Panc1 (cell line): ENCODE measurements at regions not wholly inside any gene's neighbourhood (a gene's known extent, or its start where the extent isn't known, plus 50 kb on each side); places are given as distances from the start of the nearest gene placed in this dataset.

Source experiments
- ATAC-seq: fragments of 200-7000 bp; cut with Tn5 transposase; 2 replicates; pipeline ENCODE4 v1.9.1; 2020; ENCODE audit warnings: mild to moderate bottlenecking, moderate library complexity
- BruUV-seq: library from RNA; stranded (reverse); fragments of 400-500 nt; replicated peaks from 2 replicates; lab custom pipeline; 2021; lab: Mats Ljungman, UMichigan
- CTCF ChIA-PET: fragments of 300-600 bp; sonication (Branson Sonifier 250); formaldehyde crosslinking; loops from one replicate; lab custom pipeline; 2022; ENCODE audit warnings: antibody characterized with exemption; lab: Charles Lee
- POLR2A ChIA-PET: fragments of 300-600 bp; sonication (Branson Sonifier 250); formaldehyde crosslinking; loops from one replicate; lab custom pipeline; 2022; ENCODE audit warnings: antibody characterized with exemption; lab: Charles Lee
- DNase-seq: peaks from one replicate; pipeline ENCODE4 v3.0.0-alpha.2; 2010; ENCODE audit warnings: low read depth, low spot score
- H3K27ac ChIP-seq: 2 replicates; pipeline ENCODE4 v1.5.1; 2011; ENCODE audit warnings: mild to moderate bottlenecking, low read length, inconsistent platforms
- H3K27me3 ChIP-seq: fragments of 200-500 bp; sonication (Bioruptor generic); 2 replicates; pipeline ENCODE4 v1.6.0; 2014; ENCODE audit warnings: low read length, inconsistent platforms; ENCODE audit not compliant: control insufficient read depth, insufficient read depth
- H3K36me3 ChIP-seq: fragments of 200-500 bp; sonication (Bioruptor generic); 2 replicates; pipeline ENCODE4 v1.5.1; 2014; ENCODE audit warnings: inconsistent platforms, mild to moderate bottlenecking, low read length, moderate library complexity; ENCODE audit not compliant: control insufficient read depth, insufficient read depth
- H3K4me1 ChIP-seq: 2 replicates; pipeline ENCODE4 v1.5.1; 2011; ENCODE audit warnings: inconsistent platforms, mild to moderate bottlenecking, low read length, moderate library complexity; ENCODE audit not compliant: control insufficient read depth, insufficient read depth
- H3K4me3 ChIP-seq, 2 experiments: 2 replicates each; pipeline ENCODE4 v1.5.1; 2011 to 2012; ENCODE audit warnings: low read depth in 2 of 2, low read length in 2 of 2, mild to moderate bottlenecking in 2 of 2, inconsistent platforms in 1 of 2, moderate library complexity in 1 of 2
- H3K9me3 ChIP-seq: fragments of 200-500 bp; sonication (Bioruptor generic); 2 replicates; pipeline ENCODE4 v1.5.1; 2014; ENCODE audit warnings: low read depth, mild to moderate bottlenecking, inconsistent platforms, low read length, moderate library complexity; ENCODE audit not compliant: control insufficient read depth, insufficient read depth
- CTCF ChIP-seq: fragments of 450-650 bp; IDR thresholded peaks from 2 replicates; pipeline ENCODE4 v1.5.1; 2017; ENCODE audit warnings: mild to moderate bottlenecking
- POLR2AphosphoS5 ChIP-seq: IDR thresholded peaks from 2 replicates; pipeline ENCODE4 v1.6.1; 2012; ENCODE audit warnings: mild to moderate bottlenecking, low read depth, low read length, moderate library complexity
- SIN3A ChIP-seq: IDR thresholded peaks from 2 replicates; pipeline ENCODE4 v1.6.1; 2012; ENCODE audit warnings: low read depth, mild to moderate bottlenecking, low read length, moderate library complexity, borderline replicate concordance; ENCODE audit not compliant: insufficient read depth
- TCF7L2 ChIP-seq: IDR thresholded peaks from 2 replicates; pipeline ENCODE4 v1.6.1; 2011; ENCODE audit warnings: mild to moderate bottlenecking, low read depth, low read length, inconsistent platforms
- in situ Hi-C: cut with HindIII; loops from 2 replicates; pipeline ENCODE4 v1.10.0; 2016; ENCODE audit warnings: low sequenced_read_pairs, low pct_unique_long_range_greater_than_20kb
- intact Hi-C: fragments of 100-400 bp; cut with micrococcal nuclease; formaldehyde crosslinking; loops from one replicate; pipeline ENCODE4 v1.10.0; 2022; ENCODE audit not compliant: unreplicated experiment
- TF ChIP-seq, protein P1 (sequence below), 2 experiments: IDR thresholded peaks; 2 replicates each; pipeline ENCODE4 v1.6.1; 2011 to 2012; ENCODE audit warnings: low read depth in 2 of 2, control low read depth in 1 of 2, low read length in 1 of 2, mild to moderate bottlenecking in 1 of 2, moderate library complexity in 1 of 2; ENCODE audit not compliant: insufficient read depth in 1 of 2

- intact Hi-C loops: no loop called here
- POLR2A ChIA-PET: interaction anchor here (0.6 to 0.7 kb wide), 2 partner anchors 11 to 233 kb away, joined by 3 to 9 read pairs; no protein-coding TSS in a partner anchor
- in situ Hi-C loops: no loop called here
These were observed 202.3 kb downstream of the SP3 start for GRCh38 chr2:173762864-173763263.

GRCh38 chr2:173763641-173764040, 201.5 kb downstream of the SP3 start:
- Histone ChIP-seq H3K27ac (no peak overlapping the region), H3K27me3 (no peaks in the 10 kb centered on the region), H3K36me3 (no peaks in the 10 kb centered on the region), H3K4me1 (no peaks in the 10 kb centered on the region), H3K9me3 (no peaks in the 10 kb centered on the region), H3K4me3 (no peak overlapping the region)
- in situ Hi-C loops: no loop called here
- DNase-seq (no peak), ATAC-seq (no peak)
- CTCF ChIA-PET: no interaction called here
- BruUV-seq: no TSS peak
- POLR2A ChIA-PET: no interaction called here
- no peak for TF ChIP-seq TCF7L2
- TF ChIP-seq, protein P1, sequence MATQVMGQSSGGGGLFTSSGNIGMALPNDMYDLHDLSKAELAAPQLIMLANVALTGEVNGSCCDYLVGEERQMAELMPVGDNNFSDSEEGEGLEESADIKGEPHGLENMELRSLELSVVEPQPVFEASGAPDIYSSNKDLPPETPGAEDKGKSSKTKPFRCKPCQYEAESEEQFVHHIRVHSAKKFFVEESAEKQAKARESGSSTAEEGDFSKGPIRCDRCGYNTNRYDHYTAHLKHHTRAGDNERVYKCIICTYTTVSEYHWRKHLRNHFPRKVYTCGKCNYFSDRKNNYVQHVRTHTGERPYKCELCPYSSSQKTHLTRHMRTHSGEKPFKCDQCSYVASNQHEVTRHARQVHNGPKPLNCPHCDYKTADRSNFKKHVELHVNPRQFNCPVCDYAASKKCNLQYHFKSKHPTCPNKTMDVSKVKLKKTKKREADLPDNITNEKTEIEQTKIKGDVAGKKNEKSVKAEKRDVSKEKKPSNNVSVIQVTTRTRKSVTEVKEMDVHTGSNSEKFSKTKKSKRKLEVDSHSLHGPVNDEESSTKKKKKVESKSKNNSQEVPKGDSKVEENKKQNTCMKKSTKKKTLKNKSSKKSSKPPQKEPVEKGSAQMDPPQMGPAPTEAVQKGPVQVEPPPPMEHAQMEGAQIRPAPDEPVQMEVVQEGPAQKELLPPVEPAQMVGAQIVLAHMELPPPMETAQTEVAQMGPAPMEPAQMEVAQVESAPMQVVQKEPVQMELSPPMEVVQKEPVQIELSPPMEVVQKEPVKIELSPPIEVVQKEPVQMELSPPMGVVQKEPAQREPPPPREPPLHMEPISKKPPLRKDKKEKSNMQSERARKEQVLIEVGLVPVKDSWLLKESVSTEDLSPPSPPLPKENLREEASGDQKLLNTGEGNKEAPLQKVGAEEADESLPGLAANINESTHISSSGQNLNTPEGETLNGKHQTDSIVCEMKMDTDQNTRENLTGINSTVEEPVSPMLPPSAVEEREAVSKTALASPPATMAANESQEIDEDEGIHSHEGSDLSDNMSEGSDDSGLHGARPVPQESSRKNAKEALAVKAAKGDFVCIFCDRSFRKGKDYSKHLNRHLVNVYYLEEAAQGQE (IDR thresholded peaks at IDR 0.05; ENCODE audit: insufficient read depth in 1 of 2, low read depth in 2 of 2, low read length in 1 of 2): no peak
- TF ChIP-seq SIN3A: no peak
- no peak for TF ChIP-seq CTCF
- TF ChIP-seq POLR2AphosphoS5: no peak
- intact Hi-C loops: no loop called here

More at GRCh38 chr2:173762864-173763263, 202.3 kb downstream of the SP3 start:
- BruUV-seq: no TSS peak
- ATAC-seq (no peak), DNase-seq (no peak)
- no peaks in the 10 kb centered on the region for H3K36me3 ChIP-seq
- H3K4me3 ChIP-seq: no peak overlapping the region
- TF ChIP-seq TCF7L2 (no peak), SIN3A (no peak), POLR2AphosphoS5 (no peak), CTCF (no peak)
- TF ChIP-seq, protein P1 (IDR thresholded peaks at IDR 0.05; ENCODE audit: insufficient read depth in 1 of 2, low read depth in 2 of 2, low read length in 1 of 2): no peak
- no peaks in the 10 kb centered on the region for H3K4me1 ChIP-seq
- no peaks in the 10 kb centered on the region for H3K9me3 ChIP-seq
- no peaks in the 10 kb centered on the region for H3K27me3 ChIP-seq
- no peak overlapping the region for H3K27ac ChIP-seq
- CTCF ChIA-PET: no interaction called here
